GM21367 (cell line): ENCODE measurements at regions not wholly inside any gene's neighbourhood (a gene's known extent, or its start where the extent isn't known, plus 50 kb on each side); places are given as distances from the start of the nearest gene placed in this dataset.

Experiments
- ATAC-seq: cut with Tn5 transposase; IDR thresholded peaks from one replicate; pipeline ENCODE4 v1.9.1; 2021; ENCODE audit not compliant: unreplicated experiment

DNA sequence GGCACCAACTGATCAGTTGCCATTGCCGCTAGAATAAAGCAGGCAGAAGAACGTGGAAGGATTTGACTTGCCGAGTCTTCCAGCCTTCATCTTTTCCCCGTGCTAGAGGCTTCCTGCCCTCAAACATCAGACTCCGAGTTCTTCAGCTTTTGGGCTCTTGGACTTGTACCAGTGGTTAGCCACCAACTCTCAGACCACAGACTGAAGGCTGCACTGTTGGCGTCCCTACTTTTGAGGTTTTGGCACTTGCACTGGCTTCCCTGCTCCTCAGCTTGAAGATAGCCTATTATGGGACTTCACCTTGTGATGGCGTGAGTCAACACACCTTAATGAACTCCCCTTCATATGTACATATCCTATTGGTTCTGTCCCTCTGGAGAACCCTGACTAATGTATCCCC lies 57.3 kb upstream of the KCND2 start:
- ATAC-seq = no peak

DNA sequence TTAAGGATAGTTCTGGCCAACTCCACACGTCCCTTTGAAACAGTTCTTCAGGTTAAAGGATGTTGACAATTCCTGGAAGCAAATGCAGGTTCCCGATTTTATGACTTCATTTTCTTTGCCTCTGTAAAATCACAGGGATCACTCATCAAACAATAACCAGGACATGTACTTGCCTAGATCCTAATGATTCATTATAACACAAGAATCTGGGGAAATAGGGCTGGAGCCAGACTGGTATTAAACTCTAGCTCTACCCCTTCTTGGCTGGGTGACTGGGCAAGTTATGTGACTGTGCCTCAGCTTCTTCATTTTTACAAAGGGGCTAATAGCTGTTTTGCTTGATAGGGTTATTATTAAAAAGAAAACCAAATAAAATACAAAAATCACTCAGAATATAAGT lies 56.0 kb upstream of the KCND2 start:
- ATAC-seq = no peak

DNA sequence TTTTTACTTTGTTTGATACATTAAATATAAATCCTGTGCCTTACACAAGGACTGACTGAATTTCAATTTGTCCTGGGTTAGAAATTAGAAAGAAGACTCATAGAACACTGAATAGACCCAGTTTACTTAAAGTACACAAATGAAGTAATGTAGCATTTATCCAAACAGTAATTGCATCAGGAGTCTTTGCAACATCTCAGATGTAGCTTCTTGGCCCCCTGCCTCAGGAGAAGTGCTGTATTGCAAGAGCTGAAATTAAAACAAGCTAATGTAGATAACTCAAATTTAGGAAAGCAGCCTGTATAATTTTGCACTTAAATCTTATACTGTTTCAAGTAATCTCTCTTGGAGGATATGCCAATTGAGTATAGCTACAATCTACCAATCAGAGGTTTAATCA lies 54.3 kb upstream of the KCND2 start:
- ATAC-seq = no peak

DNA sequence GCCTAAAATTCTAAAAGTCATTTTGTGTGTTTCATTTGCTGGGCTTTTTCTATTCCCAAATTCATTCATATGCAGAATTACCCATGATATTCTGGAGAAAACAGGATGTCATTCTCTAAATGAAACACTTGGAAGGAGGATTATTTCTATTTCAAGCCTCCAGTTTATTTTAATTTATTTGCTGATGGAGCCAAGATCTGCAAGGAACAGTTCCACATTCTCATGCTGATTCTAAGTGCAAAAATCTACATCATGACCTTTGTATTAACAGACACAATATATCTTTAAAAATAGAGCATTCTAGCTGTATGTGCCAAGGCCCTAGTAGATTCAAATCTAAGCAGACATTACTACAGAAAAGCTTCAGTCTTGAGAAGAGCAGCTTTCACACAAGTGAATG lies 51.3 kb upstream of the KCND2 start:
- no peak for ATAC-seq
